ENCODE measurements at regions not wholly inside any gene's neighbourhood (a gene's known extent, or its start where the extent isn't known, plus 50 kb on each side); places are given as distances from the start of the nearest gene placed in this dataset.

DNA sequence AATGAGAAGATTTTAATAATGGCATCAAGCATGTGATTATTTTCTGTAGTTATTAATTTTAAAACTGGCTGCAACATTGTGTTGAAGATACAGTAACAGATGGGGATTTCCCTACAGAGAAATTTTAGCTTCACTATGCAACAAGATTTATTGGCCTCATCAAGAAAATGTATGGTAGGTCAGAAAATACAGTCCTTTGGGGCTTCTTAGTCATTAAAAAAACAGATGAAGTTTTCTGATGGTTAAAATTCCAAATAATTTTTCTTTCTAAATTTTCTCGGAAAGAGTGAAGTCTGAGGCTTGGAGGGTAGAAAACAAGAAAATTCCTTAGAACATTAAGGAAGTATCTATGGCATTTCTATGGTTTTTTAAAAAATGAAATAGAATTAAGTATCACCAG, 1790.8 kb upstream of the PCDH20 start:
- no peak for DNase-seq (ENCODE audit: low spot score in 2 of 2)
- Histone ChIP-seq H3K9me3 (no peaks in the 10 kb centered on the region), H3K27ac (no peak overlapping the region), H3K4me1 (no peaks in the 10 kb centered on the region), H3K36me3 (no peaks in the 10 kb centered on the region), H3K27me3 (no peaks in the 10 kb centered on the region), H3K4me3 (no peak overlapping the region)
- TF ChIP-seq POLR2A (IDR thresholded peaks at IDR 0.05) (no peak), EP300 (IDR thresholded peaks at IDR 0.05) (no peak)
- TF ChIP-seq, protein P1, sequence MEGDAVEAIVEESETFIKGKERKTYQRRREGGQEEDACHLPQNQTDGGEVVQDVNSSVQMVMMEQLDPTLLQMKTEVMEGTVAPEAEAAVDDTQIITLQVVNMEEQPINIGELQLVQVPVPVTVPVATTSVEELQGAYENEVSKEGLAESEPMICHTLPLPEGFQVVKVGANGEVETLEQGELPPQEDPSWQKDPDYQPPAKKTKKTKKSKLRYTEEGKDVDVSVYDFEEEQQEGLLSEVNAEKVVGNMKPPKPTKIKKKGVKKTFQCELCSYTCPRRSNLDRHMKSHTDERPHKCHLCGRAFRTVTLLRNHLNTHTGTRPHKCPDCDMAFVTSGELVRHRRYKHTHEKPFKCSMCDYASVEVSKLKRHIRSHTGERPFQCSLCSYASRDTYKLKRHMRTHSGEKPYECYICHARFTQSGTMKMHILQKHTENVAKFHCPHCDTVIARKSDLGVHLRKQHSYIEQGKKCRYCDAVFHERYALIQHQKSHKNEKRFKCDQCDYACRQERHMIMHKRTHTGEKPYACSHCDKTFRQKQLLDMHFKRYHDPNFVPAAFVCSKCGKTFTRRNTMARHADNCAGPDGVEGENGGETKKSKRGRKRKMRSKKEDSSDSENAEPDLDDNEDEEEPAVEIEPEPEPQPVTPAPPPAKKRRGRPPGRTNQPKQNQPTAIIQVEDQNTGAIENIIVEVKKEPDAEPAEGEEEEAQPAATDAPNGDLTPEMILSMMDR (IDR thresholded peaks at IDR 0.05), result no peak
- 38 to 39% methylated on average over 1 of the region's 1 CpG for WGBS, 2 donors

DNA sequence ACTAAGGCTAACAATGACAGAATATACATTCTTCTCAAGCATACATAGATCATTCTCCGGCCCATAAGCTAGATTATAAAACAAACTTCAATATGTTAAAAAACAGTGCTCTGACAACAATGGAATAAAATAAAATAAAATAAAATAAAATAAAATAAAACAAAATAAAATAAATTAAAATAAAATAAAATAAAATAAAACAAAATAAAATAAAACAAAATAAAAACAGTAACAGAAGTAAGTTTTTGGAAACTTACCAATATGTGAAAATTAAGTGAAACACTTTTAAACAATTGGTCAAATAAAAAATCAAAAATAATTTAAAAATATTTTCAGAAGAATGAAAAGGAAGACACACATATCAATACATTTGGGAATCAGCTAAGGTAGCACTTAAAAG, 1785.8 kb upstream of the PCDH20 start:
- Histone ChIP-seq H3K9me3 (no peaks in the 10 kb centered on the region), H3K4me3 (no peak overlapping the region), H3K4me1 (no peaks in the 10 kb centered on the region), H3K27me3 (no peaks in the 10 kb centered on the region), H3K27ac (no peak overlapping the region), H3K36me3 (no peaks in the 10 kb centered on the region)
- TF ChIP-seq, protein P1 (IDR thresholded peaks at IDR 0.05), result no peak
- no peak for TF ChIP-seq EP300 (IDR thresholded peaks at IDR 0.05)
- no peak for TF ChIP-seq POLR2A (IDR thresholded peaks at IDR 0.05)
- WGBS, 2 donors, result 92 to 95% methylated on average over 1 of the region's 1 CpG
- no peak for DNase-seq (ENCODE audit: low spot score in 2 of 2)

DNA sequence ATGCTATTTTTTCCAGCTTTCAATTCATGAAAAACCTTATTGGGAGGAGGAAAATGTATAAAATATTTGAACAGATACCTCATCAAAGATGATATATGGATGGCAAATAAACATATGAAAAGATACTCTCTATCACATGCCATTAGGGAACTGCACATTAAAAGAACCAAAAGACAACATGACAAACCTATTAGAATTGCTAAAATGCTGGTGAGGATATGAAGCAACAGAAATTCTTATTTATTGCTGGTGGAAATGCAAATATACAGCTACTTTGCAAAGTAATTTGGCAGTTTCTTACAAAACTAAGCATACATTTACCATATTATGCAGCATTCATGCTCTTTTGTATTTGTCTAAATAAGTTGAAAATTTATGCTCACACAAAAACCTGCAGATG, 1783.9 kb upstream of the PCDH20 start:
- no peaks in the 10 kb centered on the region for H3K27me3 ChIP-seq
- no peaks in the 10 kb centered on the region for H3K4me1 ChIP-seq
- H3K27ac ChIP-seq, result no peak overlapping the region
- no peaks in the 10 kb centered on the region for H3K9me3 ChIP-seq
- no peak for DNase-seq (ENCODE audit: low spot score in 2 of 2)
- H3K36me3 ChIP-seq, result no peaks in the 10 kb centered on the region
- TF ChIP-seq EP300 (IDR thresholded peaks at IDR 0.05) (no peak), POLR2A (IDR thresholded peaks at IDR 0.05) (no peak)
- TF ChIP-seq, protein P1 (IDR thresholded peaks at IDR 0.05), result no peak
- H3K4me3 ChIP-seq, result no peak overlapping the region

DNA sequence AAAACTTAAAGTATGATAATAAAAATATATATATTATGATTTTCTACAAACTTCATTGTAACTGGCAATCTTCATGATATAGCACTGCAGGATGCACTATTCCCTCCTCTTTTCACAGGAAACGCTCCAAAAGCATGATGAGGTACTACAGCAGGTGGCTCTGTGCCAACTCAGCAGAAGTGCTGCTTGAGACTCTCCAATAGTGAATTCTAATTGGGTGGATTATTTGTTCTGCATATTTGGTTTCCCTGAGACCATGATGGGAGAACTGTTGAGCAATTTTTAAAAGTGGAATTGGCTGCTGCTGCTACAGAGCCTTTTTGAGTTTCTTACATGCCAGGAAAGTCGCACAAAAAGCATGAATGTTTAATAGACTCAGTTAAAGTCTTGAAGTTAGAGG, 1782.4 kb upstream of the PCDH20 start:
- DNase-seq (ENCODE audit: low spot score in 2 of 2), result no peak
- H3K4me1 ChIP-seq, result no peaks in the 10 kb centered on the region
- H3K4me3 ChIP-seq, result no peak overlapping the region
- H3K27ac ChIP-seq, result no peak overlapping the region
- 59 to 71% methylated on average over 2 of the region's 2 CpGs for WGBS, 2 donors
- TF ChIP-seq POLR2A (IDR thresholded peaks at IDR 0.05), result no peak
- TF ChIP-seq, protein P1 (IDR thresholded peaks at IDR 0.05), result no peak
- no peak for TF ChIP-seq EP300 (IDR thresholded peaks at IDR 0.05)
- no peaks in the 10 kb centered on the region for H3K9me3 ChIP-seq
- H3K27me3 ChIP-seq, result no peaks in the 10 kb centered on the region
- H3K36me3 ChIP-seq, result no peaks in the 10 kb centered on the region

DNA sequence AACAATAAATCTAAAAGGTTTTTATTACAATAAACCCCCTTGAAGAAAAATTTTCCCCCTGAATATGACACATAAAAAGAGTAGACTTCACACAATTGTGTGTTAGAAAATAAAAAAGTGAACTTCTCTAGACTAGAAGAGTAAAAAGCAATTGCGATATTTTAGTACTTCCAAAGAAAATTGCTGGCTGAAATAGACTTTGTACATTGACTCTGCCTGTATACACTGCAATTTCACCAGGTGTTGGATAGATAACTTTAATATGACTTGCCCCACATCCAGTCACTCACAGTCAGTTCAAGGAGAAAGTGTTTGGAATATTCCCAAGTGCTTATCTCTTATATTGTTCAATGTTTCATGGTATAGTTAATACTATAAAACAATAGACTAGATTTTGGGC, 1780.1 kb upstream of the PCDH20 start:
- 66 to 78% methylated on average over 1 of the region's 1 CpG for WGBS, 2 donors
- H3K4me3 ChIP-seq, result no peak overlapping the region
- TF ChIP-seq POLR2A (IDR thresholded peaks at IDR 0.05) (no peak), EP300 (IDR thresholded peaks at IDR 0.05) (no peak)
- TF ChIP-seq, protein P1 (IDR thresholded peaks at IDR 0.05), result no peak
- no peaks in the 10 kb centered on the region for H3K36me3 ChIP-seq
- H3K4me1 ChIP-seq, result no peaks in the 10 kb centered on the region
- no peak overlapping the region for H3K27ac ChIP-seq
- H3K27me3 ChIP-seq, result no peaks in the 10 kb centered on the region
- no peaks in the 10 kb centered on the region for H3K9me3 ChIP-seq
- DNase-seq (ENCODE audit: low spot score in 2 of 2), result no peak
